ENCODE measurements at regions not wholly inside any gene's neighbourhood (a gene's known extent, or its start where the extent isn't known, plus 50 kb on each side); places are given as distances from the start of the nearest gene placed in this dataset.

- ATAC-seq (no peak), DNase-seq (no peak)
- intact Hi-C loops (cut with micrococcal nuclease) = no loop called here
These were observed 114.3 kb upstream of the TNS3 start for GRCh38 chr7:47696152-47696710.

DNA sequence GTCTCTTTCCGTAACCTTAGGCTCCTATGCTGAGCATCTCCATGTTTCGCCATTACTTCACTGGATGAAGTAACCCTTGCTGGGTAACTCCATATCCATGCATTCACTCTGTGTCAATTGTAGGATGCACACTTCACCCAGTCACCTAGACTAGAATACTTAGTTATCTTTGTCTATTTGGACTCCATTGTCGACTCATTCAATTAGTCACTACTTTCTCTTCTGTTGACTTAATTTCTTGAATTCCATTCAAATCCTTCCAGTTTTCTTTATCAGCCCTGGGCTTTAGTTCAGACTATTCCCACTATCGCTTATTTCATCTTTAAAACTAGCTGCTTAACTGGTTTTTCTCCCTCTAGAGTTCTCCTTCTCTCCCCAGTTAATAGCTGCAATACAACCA lies 111.3 kb upstream of the TNS3 start:
- DNase-seq = no peak
- intact Hi-C loops (cut with micrococcal nuclease) = no loop called here
- no peak for ATAC-seq

- ATAC-seq (no peak), DNase-seq (no peak)
- intact Hi-C loops (cut with micrococcal nuclease) = no loop called here
These were observed 110.1 kb upstream of the TNS3 start for GRCh38 chr7:47691988-47692387.

GRCh38 chr7:47690902-47691558 lies 109.1 kb upstream of the TNS3 start:
- ATAC-seq (peak; percentile 27), DNase-seq (no peak)
- intact Hi-C loops (cut with micrococcal nuclease) = no loop called here

DNA sequence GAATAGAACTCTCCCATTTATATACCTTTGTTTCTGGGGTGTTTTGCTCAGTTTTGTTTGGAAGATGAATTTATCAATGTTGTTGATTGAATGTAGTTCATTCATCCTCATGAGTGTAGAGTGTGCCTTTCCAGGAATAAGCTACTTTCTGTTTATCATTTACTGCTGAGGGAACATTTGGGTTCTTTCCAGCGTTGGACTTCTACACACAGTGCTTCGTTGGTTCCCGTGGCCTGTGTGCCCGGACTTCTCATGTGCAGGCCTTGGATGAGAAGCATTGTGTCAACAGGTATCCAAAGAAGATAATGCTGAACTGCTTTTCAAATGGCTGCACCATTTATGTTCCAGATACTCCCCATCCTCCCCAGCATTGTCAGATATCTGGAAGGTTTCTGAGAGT lies 107.6 kb upstream of the TNS3 start:
- ATAC-seq = no peak
- no peak for DNase-seq
- intact Hi-C loops (cut with micrococcal nuclease) = no loop called here

GRCh38 chr7:47688311-47689100 lies 106.6 kb upstream of the TNS3 start:
- DNase-seq (no peak), ATAC-seq (no peak)
- intact Hi-C loops (cut with micrococcal nuclease) = no loop called here

GRCh38 chr7:47685712-47686376 lies 103.9 kb upstream of the TNS3 start:
- intact Hi-C loops (cut with micrococcal nuclease) = no loop called here
- ATAC-seq (no peak), DNase-seq (no peak)

DNA sequence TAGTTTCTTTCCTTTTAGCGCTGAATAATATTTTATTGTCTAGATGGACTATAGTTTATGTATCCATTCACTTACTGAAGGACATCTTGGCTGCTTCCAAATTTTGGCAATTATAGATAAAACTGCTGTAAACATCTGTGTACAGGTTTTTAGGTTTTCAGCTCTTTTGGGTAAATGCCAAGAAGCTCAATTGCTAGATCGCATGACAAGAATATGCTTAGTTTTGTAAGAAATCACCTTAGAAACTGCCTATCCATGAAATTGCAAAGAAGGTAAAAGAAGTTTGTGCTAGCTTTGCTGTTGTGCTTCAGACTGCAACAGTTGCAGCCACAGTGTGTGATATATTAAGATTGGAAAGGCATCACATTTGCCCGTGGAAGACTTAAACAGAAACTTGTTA lies 103.2 kb upstream of the TNS3 start:
- ATAC-seq (no peak), DNase-seq (no peak)
- intact Hi-C loops (cut with micrococcal nuclease) = no loop called here

DNA sequence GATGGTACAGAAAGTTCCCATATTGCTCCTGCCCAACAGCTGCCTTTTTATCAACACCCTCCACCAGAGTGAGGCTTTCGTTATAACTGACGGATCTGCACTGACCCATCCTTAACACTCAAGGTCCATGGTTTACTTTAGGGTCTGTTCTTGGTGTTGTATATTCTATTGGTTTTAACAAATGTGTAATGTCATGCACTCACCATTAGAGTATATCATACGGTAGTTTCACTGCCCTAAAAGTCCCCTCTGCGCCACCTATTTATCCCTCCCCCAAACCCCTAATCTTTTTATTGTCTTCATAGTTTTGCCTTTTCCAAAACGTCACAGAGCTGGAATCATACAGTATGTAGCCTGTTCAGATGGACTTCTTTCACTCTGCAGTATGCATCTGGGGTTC lies 102.8 kb upstream of the TNS3 start:
- intact Hi-C loops (cut with micrococcal nuclease) = no loop called here
- DNase-seq (no peak), ATAC-seq (no peak)

DNA sequence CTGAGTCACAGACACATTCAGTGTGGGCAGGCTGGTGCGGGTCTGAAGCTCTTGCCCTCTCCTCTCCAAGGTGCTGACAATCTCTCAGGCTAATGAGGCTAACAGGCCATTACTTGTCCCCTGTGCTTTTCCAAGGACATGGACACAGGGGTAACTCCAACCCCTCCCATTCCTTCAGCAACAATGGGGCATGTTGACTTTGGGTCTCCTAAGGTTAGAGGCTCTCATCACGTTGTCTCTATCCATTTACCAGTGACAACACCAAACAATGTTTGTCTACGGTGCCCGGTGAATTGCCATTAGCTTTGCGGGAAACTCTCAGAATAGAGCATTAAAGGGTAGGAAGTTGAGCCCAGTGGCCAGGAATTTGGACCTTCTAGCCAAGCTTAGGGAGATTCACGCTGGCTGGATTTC lies 101.6 kb upstream of the TNS3 start:
- no peak for DNase-seq
- ATAC-seq = no peak
- intact Hi-C loops (cut with micrococcal nuclease) = no loop called here

DNA sequence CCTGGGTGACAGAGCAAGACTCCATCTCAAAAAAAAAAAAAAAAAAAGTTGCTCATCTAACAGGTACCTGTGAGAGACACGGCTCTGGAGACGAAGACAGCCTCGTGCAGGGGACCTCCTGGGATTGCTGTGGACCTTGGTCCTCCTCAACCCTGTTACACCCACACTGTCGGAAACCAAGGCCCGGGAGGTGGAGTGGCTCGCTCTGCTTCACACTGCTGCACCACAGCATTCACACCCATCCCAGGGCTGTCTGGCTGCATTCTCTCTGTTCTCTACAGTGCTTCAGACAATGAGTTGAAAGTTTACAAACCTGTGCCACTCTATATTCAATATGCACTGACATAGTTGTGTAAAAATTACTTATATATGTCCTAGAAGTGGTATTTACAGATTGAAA lies 101.0 kb upstream of the TNS3 start:
- intact Hi-C loops (cut with micrococcal nuclease) = no loop called here
- ATAC-seq (no peak), DNase-seq (no peak)

- intact Hi-C loops (cut with micrococcal nuclease) = no loop called here
- DNase-seq (no peak), ATAC-seq (no peak)
These were observed 99.4 kb upstream of the TNS3 start for GRCh38 chr7:47681249-47681810.

GRCh38 chr7:47678641-47679380 lies 96.9 kb upstream of the TNS3 start:
- ATAC-seq = no peak
- DNase-seq = no peak
- intact Hi-C loops (cut with micrococcal nuclease) = no loop called here

GRCh38 chr7:47677664-47678063 lies 95.8 kb upstream of the TNS3 start:
- intact Hi-C loops (cut with micrococcal nuclease) = no loop called here
- no peak for DNase-seq
- no peak for ATAC-seq

DNA sequence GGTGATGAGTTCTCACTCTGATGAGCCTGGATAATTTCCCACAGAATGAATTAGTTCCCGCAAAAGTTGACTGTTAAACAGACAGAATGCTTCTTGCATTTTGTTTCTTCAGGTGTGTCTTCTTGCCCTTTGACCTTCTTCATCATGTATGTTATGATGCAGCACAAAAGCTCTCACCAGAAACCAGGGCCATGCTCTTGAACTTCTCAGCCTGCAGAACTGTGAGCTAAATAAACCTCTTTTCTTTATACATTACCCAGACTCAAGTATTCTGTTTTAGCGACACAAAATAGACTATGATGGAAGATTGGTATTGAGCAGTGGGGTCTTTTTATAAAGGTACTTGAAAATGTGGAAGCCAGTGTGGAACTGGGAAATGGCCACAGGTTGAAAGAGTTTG lies 95.2 kb upstream of the TNS3 start:
- no peak for ATAC-seq
- intact Hi-C loops (cut with micrococcal nuclease) = no loop called here
- DNase-seq = no peak

DNA sequence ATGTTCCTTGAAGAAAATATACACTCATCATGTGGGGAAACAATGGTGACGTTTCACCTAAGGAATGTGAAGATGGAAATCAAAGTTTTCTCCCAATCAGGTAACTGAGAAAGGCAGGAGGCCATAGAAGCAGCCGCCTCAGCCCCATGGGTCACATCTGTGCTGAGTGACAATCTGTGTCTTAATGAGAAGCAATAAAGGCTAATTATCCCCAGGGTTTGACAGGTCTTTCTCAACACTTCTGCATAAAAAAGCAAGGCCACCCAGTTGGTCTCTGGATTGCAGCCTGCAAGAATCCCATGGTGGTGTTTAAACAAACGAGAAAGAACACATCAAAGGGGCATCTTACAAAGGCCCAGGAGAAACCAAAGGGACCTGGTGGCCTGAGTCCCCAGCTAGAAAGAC lies 91.1 kb upstream of the TNS3 start:
- no peak for DNase-seq
- intact Hi-C loops (cut with micrococcal nuclease) = no loop called here
- no peak for ATAC-seq

GRCh38 chr7:47672271-47672791 lies 90.4 kb upstream of the TNS3 start:
- DNase-seq (no peak), ATAC-seq (no peak)
- intact Hi-C loops (cut with micrococcal nuclease) = no loop called here

DNA sequence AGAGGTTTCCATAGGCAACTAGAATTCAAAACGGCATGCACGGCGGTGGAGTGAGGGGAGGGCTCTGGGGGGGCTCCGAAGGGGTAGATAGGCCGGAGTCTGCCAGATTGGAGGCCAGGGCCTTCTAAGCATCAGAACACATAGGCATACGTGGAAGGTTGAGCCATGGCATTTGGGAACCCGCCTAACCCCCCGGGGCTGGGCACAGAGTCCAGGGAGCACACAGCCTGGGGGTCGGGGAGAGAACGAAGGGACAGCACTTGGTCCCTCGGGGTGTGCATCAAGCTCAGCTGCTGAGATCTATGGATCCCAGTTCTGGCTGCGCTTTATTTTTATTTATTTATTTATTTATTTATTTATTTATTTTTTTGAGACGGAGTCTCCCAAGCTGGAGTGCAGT lies 89.4 kb upstream of the TNS3 start:
- DNase-seq (no peak), ATAC-seq (no peak)
- intact Hi-C loops (cut with micrococcal nuclease) = no loop called here

GRCh38 chr7:47670729-47671128 lies 88.8 kb upstream of the TNS3 start:
- no peak for DNase-seq
- intact Hi-C loops (cut with micrococcal nuclease) = no loop called here
- peak; percentile 34 for ATAC-seq
